Stimulated activated CD4-positive, alpha-beta T cell treated with anti-CD3 and anti-CD28 coated beads, Interleukin-15, amount 100 ng/mL, for 1 hour (primary cell): ENCODE measurements at regions not wholly inside any gene's neighbourhood (a gene's known extent, or its start where the extent isn't known, plus 50 kb on each side); places are given as distances from the start of the nearest gene placed in this dataset.

Experiments
- DNase-seq, 2 donors: peaks; one replicate each; pipeline ENCODE4 v3.0.0-alpha.2; 2020; ENCODE audit warnings: low read depth in 1 of 2, low spot score in 1 of 2

GRCh38 chr16:65988024-65988595, 378.4 kb upstream of the CDH5 start:
- no peak for DNase-seq

- no peak for DNase-seq
Measured at GRCh38 chr16:65984296-65984695, 382.2 kb upstream of the CDH5 start.

- no peak for DNase-seq
Measured at GRCh38 chr16:65981057-65981456, 385.4 kb upstream of the CDH5 start.

GRCh38 chr16:65975049-65975708, 391.3 kb upstream of the CDH5 start:
- no peak for DNase-seq

- DNase-seq: no peak
Measured at GRCh38 chr16:65967376-65967775, 399.1 kb upstream of the CDH5 start.

GRCh38 chr16:65965628-65966027, 400.9 kb upstream of the CDH5 start:
- no peak for DNase-seq

- DNase-seq: no peak
Measured at GRCh38 chr16:65964752-65965151, 401.7 kb upstream of the CDH5 start.

- DNase-seq: no peak
Measured at GRCh38 chr16:65961476-65962143, 404.9 kb upstream of the CDH5 start.

GRCh38 chr16:65959983-65960382, 406.5 kb upstream of the CDH5 start:
- no peak for DNase-seq

- no peak for DNase-seq
Measured at GRCh38 chr16:65958086-65958485, 408.4 kb upstream of the CDH5 start.

- no peak for DNase-seq
Measured at GRCh38 chr16:65956100-65956499, 410.4 kb upstream of the CDH5 start.

GRCh38 chr16:65954446-65954845, 412.0 kb upstream of the CDH5 start:
- no peak for DNase-seq

- no peak for DNase-seq
Measured at GRCh38 chr16:65950211-65950610, 416.3 kb upstream of the CDH5 start.

GRCh38 chr16:65948361-65948760, 418.1 kb upstream of the CDH5 start:
- no peak for DNase-seq

- DNase-seq: no peak
Measured at GRCh38 chr16:65947951-65948350, 418.5 kb upstream of the CDH5 start.

GRCh38 chr16:65945493-65945892, 421.0 kb upstream of the CDH5 start:
- no peak for DNase-seq

GRCh38 chr16:65944361-65944760, 422.1 kb upstream of the CDH5 start:
- DNase-seq: no peak

GRCh38 chr16:65940711-65941110, 425.8 kb upstream of the CDH5 start:
- DNase-seq: no peak

GRCh38 chr16:65938083-65938482, 428.4 kb upstream of the CDH5 start:
- no peak for DNase-seq

GRCh38 chr16:65937455-65937854, 429.0 kb upstream of the CDH5 start:
- no peak for DNase-seq

GRCh38 chr16:65936096-65936495, 430.4 kb upstream of the CDH5 start:
- DNase-seq: no peak

- no peak for DNase-seq
Measured at GRCh38 chr16:65934443-65934842, 432.0 kb upstream of the CDH5 start.

GRCh38 chr16:65933703-65934102, 432.8 kb upstream of the CDH5 start:
- no peak for DNase-seq
